ENCODE measurements at regions not wholly inside any gene's neighbourhood (a gene's known extent, or its start where the extent isn't known, plus 50 kb on each side); places are given as distances from the start of the nearest gene placed in this dataset.

DNA sequence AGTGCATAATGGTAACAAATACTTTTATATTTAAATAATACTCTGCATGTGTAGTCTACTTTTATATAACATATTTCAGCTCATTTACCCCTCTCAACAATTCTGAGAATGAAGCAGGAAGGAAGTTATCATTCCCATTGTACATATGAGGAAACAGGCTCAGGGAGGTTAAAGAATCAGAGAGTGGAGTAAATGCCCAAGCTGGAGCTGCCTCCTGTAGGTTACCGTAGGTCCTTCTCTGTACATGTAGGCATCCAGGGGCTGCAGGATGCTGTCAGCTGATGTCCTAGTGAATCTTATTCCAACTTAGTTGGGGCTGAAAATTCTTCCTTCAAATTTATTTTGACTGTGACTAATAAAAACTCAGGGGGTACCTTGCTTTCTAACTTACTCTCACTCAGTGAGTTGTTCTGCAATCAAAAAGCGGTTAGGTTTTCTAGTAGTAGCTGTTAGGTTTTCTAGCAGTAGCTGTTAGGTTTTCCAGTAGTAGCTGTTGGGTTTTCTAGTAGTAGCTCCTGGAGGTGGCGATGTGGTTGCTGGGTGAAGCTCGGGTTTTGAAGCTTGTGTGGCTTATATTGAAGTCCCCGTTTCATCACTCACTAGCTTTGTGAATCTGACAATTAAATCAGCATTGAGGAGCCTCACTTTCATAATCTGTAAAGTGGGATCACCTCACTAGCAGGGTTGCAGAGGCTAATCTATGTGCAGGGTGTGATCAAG, 357.0 kb downstream of the NR2F2 start (continued):
- TF ChIP-seq, protein P1, sequence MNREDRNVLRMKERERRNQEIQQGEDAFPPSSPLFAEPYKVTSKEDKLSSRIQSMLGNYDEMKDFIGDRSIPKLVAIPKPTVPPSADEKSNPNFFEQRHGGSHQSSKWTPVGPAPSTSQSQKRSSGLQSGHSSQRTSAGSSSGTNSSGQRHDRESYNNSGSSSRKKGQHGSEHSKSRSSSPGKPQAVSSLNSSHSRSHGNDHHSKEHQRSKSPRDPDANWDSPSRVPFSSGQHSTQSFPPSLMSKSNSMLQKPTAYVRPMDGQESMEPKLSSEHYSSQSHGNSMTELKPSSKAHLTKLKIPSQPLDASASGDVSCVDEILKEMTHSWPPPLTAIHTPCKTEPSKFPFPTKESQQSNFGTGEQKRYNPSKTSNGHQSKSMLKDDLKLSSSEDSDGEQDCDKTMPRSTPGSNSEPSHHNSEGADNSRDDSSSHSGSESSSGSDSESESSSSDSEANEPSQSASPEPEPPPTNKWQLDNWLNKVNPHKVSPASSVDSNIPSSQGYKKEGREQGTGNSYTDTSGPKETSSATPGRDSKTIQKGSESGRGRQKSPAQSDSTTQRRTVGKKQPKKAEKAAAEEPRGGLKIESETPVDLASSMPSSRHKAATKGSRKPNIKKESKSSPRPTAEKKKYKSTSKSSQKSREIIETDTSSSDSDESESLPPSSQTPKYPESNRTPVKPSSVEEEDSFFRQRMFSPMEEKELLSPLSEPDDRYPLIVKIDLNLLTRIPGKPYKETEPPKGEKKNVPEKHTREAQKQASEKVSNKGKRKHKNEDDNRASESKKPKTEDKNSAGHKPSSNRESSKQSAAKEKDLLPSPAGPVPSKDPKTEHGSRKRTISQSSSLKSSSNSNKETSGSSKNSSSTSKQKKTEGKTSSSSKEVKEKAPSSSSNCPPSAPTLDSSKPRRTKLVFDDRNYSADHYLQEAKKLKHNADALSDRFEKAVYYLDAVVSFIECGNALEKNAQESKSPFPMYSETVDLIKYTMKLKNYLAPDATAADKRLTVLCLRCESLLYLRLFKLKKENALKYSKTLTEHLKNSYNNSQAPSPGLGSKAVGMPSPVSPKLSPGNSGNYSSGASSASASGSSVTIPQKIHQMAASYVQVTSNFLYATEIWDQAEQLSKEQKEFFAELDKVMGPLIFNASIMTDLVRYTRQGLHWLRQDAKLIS (CRISPR knock-in tag; IDR thresholded peaks at IDR 0.05), result no peak
- TF ChIP-seq TBX2 (CRISPR knock-in tag; IDR thresholded peaks at IDR 0.05; ENCODE audit: borderline replicate concordance) (no peak), ZNF607 (CRISPR knock-in tag; IDR thresholded peaks at IDR 0.05; ENCODE audit: borderline replicate concordance) (no peak), ZFP62 (CRISPR knock-in tag; IDR thresholded peaks at IDR 0.05) (no peak), ZNF12 (CRISPR knock-in tag; IDR thresholded peaks at IDR 0.05) (no peak), MAZ (IDR thresholded peaks at IDR 0.05; ENCODE audit: borderline replicate concordance, low read depth, low read length) (no peak), MAZ (CRISPR knock-in tag; IDR thresholded peaks at IDR 0.05; ENCODE audit: low read depth) (no peak), ZSCAN31 (CRISPR knock-in tag; IDR thresholded peaks at IDR 0.05; ENCODE audit: low read depth) (no peak), MBD4 (IDR thresholded peaks at IDR 0.05; ENCODE audit: borderline replicate concordance, low read length) (no peak)

DNA sequence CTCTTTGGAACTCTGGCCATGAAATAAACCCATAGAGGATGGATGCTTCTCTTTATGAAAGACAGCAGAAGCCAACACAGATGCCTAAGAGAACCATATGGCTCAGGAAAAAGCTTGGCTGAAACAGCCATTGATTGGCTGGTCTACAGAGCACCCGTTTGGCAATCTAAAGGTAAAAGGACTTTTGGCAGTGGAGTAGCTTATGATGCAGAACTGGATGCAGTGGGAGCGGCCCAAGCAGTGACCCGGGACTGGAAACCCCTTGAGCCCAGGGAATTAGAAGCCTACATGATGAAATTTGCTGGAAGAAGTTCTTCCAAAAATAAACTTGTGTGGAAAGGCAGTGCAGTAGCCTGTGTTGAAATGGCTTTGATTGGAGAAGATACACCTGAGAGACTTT, 360.2 kb downstream of the NR2F2 start:
- FAIRE-seq, result no peak
- ChIA-PET POLR2A (no interaction called here), CTCF (ENCODE audit: low intra/inter-chr PET ratio, low total read pairs) (no interaction called here)
- H3K4me1 ChIP-seq (ENCODE audit: insufficient read depth, low read length), result no peaks in the 10 kb centered on the region
- no peak overlapping the region for H3K4me2 ChIP-seq (ENCODE audit: low read depth, low read length)
- in situ Hi-C loops (cut with HindIII; ENCODE audit: extremely low pct_ligation_motif_present, low pct_unique_long_range_greater_than_20kb), result no loop called here
- ATAC-seq, result no peak
- TF ChIP-seq SMC3 (IDR thresholded peaks at IDR 0.05; ENCODE audit: low read length), result no peak
- TF ChIP-seq ARID2 (CRISPR knock-in tag; IDR thresholded peaks at IDR 0.05; ENCODE audit: borderline replicate concordance), result no peak
- no peak for TF ChIP-seq RBM22 (optimal IDR thresholded peaks at IDR 0.05; ENCODE audit: low read length)
- no peak for TF ChIP-seq BORCS8-MEF2B (CRISPR knock-in tag; IDR thresholded peaks at IDR 0.05)
- no peak for TF ChIP-seq RXRB (CRISPR knock-in tag; IDR thresholded peaks at IDR 0.05; ENCODE audit: borderline replicate concordance)
- TF ChIP-seq EP300 (IDR thresholded peaks at IDR 0.05; ENCODE audit: low read depth in 2 of 2, low read length in 2 of 2), result no peak
- TF ChIP-seq EP300 (CRISPR knock-in tag; IDR thresholded peaks at IDR 0.05; ENCODE audit: borderline replicate concordance), result no peak
- TF ChIP-seq PCBP1 (IDR thresholded peaks at IDR 0.05; ENCODE audit: borderline replicate concordance, low read depth, low read length), result no peak
- no peak for TF ChIP-seq HDAC2 (CRISPR knock-in tag; IDR thresholded peaks at IDR 0.05)
- no peak for TF ChIP-seq MBNL3 (CRISPR knock-in tag; conservative IDR thresholded peaks at IDR 0.05)
- no peak for TF ChIP-seq CCAR2 (optimal IDR thresholded peaks at IDR 0.05; ENCODE audit: low read depth, low read length)
- no peak for TF ChIP-seq ZNF878 (CRISPR knock-in tag; IDR thresholded peaks at IDR 0.05)
- H3K79me2 ChIP-seq (ENCODE audit: insufficient read depth, low read length), result no peaks in the 10 kb centered on the region
- H3K9me3 ChIP-seq (ENCODE audit: low read length), result no peaks in the 10 kb centered on the region
- no peak overlapping the region for H3K4me3 ChIP-seq (replicated peaks in 1 of 3; ENCODE audit: insufficient read depth in 1 of 3, low read depth in 2 of 3, low read length in 3 of 3)
- no peak overlapping the region for H3K27ac ChIP-seq (ENCODE audit: extremely low read length, insufficient read depth, low read length)
- intact Hi-C loops (cut with micrococcal nuclease; ENCODE audit: unreplicated experiment), result no loop called here
- no peaks in the 10 kb centered on the region for H4K20me1 ChIP-seq (ENCODE audit: insufficient read depth, low read length)
- WGBS (ENCODE audit: low lambda C conversion rate), result 3% methylated on average over 3 of the region's 3 CpGs
- DNase-seq (ENCODE audit: low spot score), result no peak
- no peak overlapping the region for H3K9ac ChIP-seq (ENCODE audit: insufficient read depth, low read depth, low read length)
- no peaks in the 10 kb centered on the region for H3K27me3 ChIP-seq (ENCODE audit: control insufficient read depth in 1 of 2, insufficient read depth in 2 of 2, low read length in 2 of 2)
- no peaks in the 10 kb centered on the region for H3K36me3 ChIP-seq (replicated peaks in 1 of 2; ENCODE audit: control insufficient read depth in 1 of 2, insufficient read depth in 2 of 2, low read length in 2 of 2)
- BruUV-seq (replicated peaks), result no TSS peak
- H2AFZ ChIP-seq (ENCODE audit: low read length), result no peak overlapping the region

Data from HepG2 (cell line).